ENCODE measurements at regions not wholly inside any gene's neighbourhood (a gene's known extent, or its start where the extent isn't known, plus 50 kb on each side); places are given as distances from the start of the nearest gene placed in this dataset.

GRCh38 chr16:9302072-9302471, 210.6 kb downstream of the HAPSTR1 start:
- no peak for TF ChIP-seq POLR2AphosphoS5 (IDR thresholded peaks at IDR 0.05; ENCODE audit: low read depth, low read length)
- no peak for TF ChIP-seq TAF1 (IDR thresholded peaks at IDR 0.05; ENCODE audit: low read depth, low read length)
- no peak for TF ChIP-seq POU2F2 (IDR thresholded peaks at IDR 0.05; ENCODE audit: low read depth, low read length)
- TF ChIP-seq SPI1 (IDR thresholded peaks at IDR 0.05; ENCODE audit: low read depth, low read length), result no peak
- no peak for TF ChIP-seq PAX5 (IDR thresholded peaks at IDR 0.05; ENCODE audit: insufficient read depth, low read length, severe bottlenecking)
- no peak for TF ChIP-seq POLR2A (IDR thresholded peaks at IDR 0.05; ENCODE audit: low read depth, low read length)
- DNase-seq (ENCODE audit: insufficient read length, low spot score) (no peak), FAIRE-seq (no peak)

- no peak for TF ChIP-seq POLR2A (IDR thresholded peaks at IDR 0.05; ENCODE audit: low read depth, low read length)
- TF ChIP-seq POU2F2 (IDR thresholded peaks at IDR 0.05; ENCODE audit: low read depth, low read length), result no peak
- TF ChIP-seq PAX5 (IDR thresholded peaks at IDR 0.05; ENCODE audit: insufficient read depth, low read length, severe bottlenecking), result no peak
- TF ChIP-seq SPI1 (IDR thresholded peaks at IDR 0.05; ENCODE audit: low read depth, low read length), result no peak
- TF ChIP-seq TAF1 (IDR thresholded peaks at IDR 0.05; ENCODE audit: low read depth, low read length), result no peak
- no peak for TF ChIP-seq POLR2AphosphoS5 (IDR thresholded peaks at IDR 0.05; ENCODE audit: low read depth, low read length)
- DNase-seq (ENCODE audit: insufficient read length, low spot score), result no peak
- FAIRE-seq, result no peak
Measured at GRCh38 chr16:9306753-9307152, 215.3 kb downstream of the HAPSTR1 start.

- TF ChIP-seq POLR2A (IDR thresholded peaks at IDR 0.05; ENCODE audit: low read depth, low read length), result no peak
- TF ChIP-seq POU2F2 (IDR thresholded peaks at IDR 0.05; ENCODE audit: low read depth, low read length), result no peak
- TF ChIP-seq SPI1 (IDR thresholded peaks at IDR 0.05; ENCODE audit: low read depth, low read length), result no peak
- TF ChIP-seq TAF1 (IDR thresholded peaks at IDR 0.05; ENCODE audit: low read depth, low read length), result no peak
- no peak for TF ChIP-seq PAX5 (IDR thresholded peaks at IDR 0.05; ENCODE audit: insufficient read depth, low read length, severe bottlenecking)
- TF ChIP-seq POLR2AphosphoS5 (IDR thresholded peaks at IDR 0.05; ENCODE audit: low read depth, low read length), result no peak
- DNase-seq (ENCODE audit: insufficient read length, low spot score) (no peak), FAIRE-seq (no peak)
Measured at GRCh38 chr16:9307446-9307845, 216.0 kb downstream of the HAPSTR1 start.

- no peak for TF ChIP-seq POU2F2 (IDR thresholded peaks at IDR 0.05; ENCODE audit: low read depth, low read length)
- TF ChIP-seq PAX5 (IDR thresholded peaks at IDR 0.05; ENCODE audit: insufficient read depth, low read length, severe bottlenecking), result no peak
- TF ChIP-seq TAF1 (IDR thresholded peaks at IDR 0.05; ENCODE audit: low read depth, low read length), result no peak
- TF ChIP-seq POLR2A (IDR thresholded peaks at IDR 0.05; ENCODE audit: low read depth, low read length), result no peak
- no peak for TF ChIP-seq POLR2AphosphoS5 (IDR thresholded peaks at IDR 0.05; ENCODE audit: low read depth, low read length)
- no peak for TF ChIP-seq SPI1 (IDR thresholded peaks at IDR 0.05; ENCODE audit: low read depth, low read length)
- FAIRE-seq, result no peak
- DNase-seq (ENCODE audit: insufficient read length, low spot score), result no peak
Measured at GRCh38 chr16:9308356-9308801, 216.9 kb downstream of the HAPSTR1 start.

GRCh38 chr16:9308850-9309249, 217.4 kb downstream of the HAPSTR1 start:
- no peak for FAIRE-seq
- TF ChIP-seq PAX5 (IDR thresholded peaks at IDR 0.05; ENCODE audit: insufficient read depth, low read length, severe bottlenecking), result no peak
- TF ChIP-seq POLR2AphosphoS5 (IDR thresholded peaks at IDR 0.05; ENCODE audit: low read depth, low read length), result no peak
- no peak for TF ChIP-seq TAF1 (IDR thresholded peaks at IDR 0.05; ENCODE audit: low read depth, low read length)
- TF ChIP-seq POLR2A (IDR thresholded peaks at IDR 0.05; ENCODE audit: low read depth, low read length), result no peak
- no peak for TF ChIP-seq POU2F2 (IDR thresholded peaks at IDR 0.05; ENCODE audit: low read depth, low read length)
- TF ChIP-seq SPI1 (IDR thresholded peaks at IDR 0.05; ENCODE audit: low read depth, low read length), result no peak
- no peak for DNase-seq (ENCODE audit: insufficient read length, low spot score)

GRCh38 chr16:9309844-9310243, 218.4 kb downstream of the HAPSTR1 start:
- FAIRE-seq (no peak), DNase-seq (ENCODE audit: insufficient read length, low spot score) (no peak)
- TF ChIP-seq POLR2A (IDR thresholded peaks at IDR 0.05; ENCODE audit: low read depth, low read length), result no peak

- TF ChIP-seq POU2F2 (IDR thresholded peaks at IDR 0.05; ENCODE audit: low read depth, low read length), result no peak
- TF ChIP-seq PAX5 (IDR thresholded peaks at IDR 0.05; ENCODE audit: insufficient read depth, low read length, severe bottlenecking), result no peak
- no peak for TF ChIP-seq TAF1 (IDR thresholded peaks at IDR 0.05; ENCODE audit: low read depth, low read length)
- no peak for TF ChIP-seq POLR2AphosphoS5 (IDR thresholded peaks at IDR 0.05; ENCODE audit: low read depth, low read length)
- no peak for TF ChIP-seq SPI1 (IDR thresholded peaks at IDR 0.05; ENCODE audit: low read depth, low read length)
- no peak for TF ChIP-seq POLR2A (IDR thresholded peaks at IDR 0.05; ENCODE audit: low read depth, low read length)
- FAIRE-seq (no peak), DNase-seq (ENCODE audit: insufficient read length, low spot score) (no peak)
Measured at GRCh38 chr16:9311303-9311954, 220.0 kb downstream of the HAPSTR1 start.

GRCh38 chr16:9316008-9316407, 224.6 kb downstream of the HAPSTR1 start:
- TF ChIP-seq POLR2AphosphoS5 (IDR thresholded peaks at IDR 0.05; ENCODE audit: low read depth, low read length), result no peak
- TF ChIP-seq POLR2A (IDR thresholded peaks at IDR 0.05; ENCODE audit: low read depth, low read length), result no peak
- TF ChIP-seq PAX5 (IDR thresholded peaks at IDR 0.05; ENCODE audit: insufficient read depth, low read length, severe bottlenecking), result no peak
- TF ChIP-seq POU2F2 (IDR thresholded peaks at IDR 0.05; ENCODE audit: low read depth, low read length), result no peak
- FAIRE-seq, result no peak
- no peak for DNase-seq (ENCODE audit: insufficient read length, low spot score)

GRCh38 chr16:9316615-9317014, 225.2 kb downstream of the HAPSTR1 start:
- FAIRE-seq (no peak), DNase-seq (ENCODE audit: insufficient read length, low spot score) (no peak)
- TF ChIP-seq SPI1 (IDR thresholded peaks at IDR 0.05; ENCODE audit: low read depth, low read length) (no peak), POLR2A (IDR thresholded peaks at IDR 0.05; ENCODE audit: low read depth, low read length) (no peak), PAX5 (IDR thresholded peaks at IDR 0.05; ENCODE audit: insufficient read depth, low read length, severe bottlenecking) (no peak), TAF1 (IDR thresholded peaks at IDR 0.05; ENCODE audit: low read depth, low read length) (no peak), POU2F2 (IDR thresholded peaks at IDR 0.05; ENCODE audit: low read depth, low read length) (no peak), POLR2AphosphoS5 (IDR thresholded peaks at IDR 0.05; ENCODE audit: low read depth, low read length) (no peak)

- TF ChIP-seq POLR2A (IDR thresholded peaks at IDR 0.05; ENCODE audit: low read depth, low read length) (no peak), POU2F2 (IDR thresholded peaks at IDR 0.05; ENCODE audit: low read depth, low read length) (no peak), SPI1 (IDR thresholded peaks at IDR 0.05; ENCODE audit: low read depth, low read length) (no peak), PAX5 (IDR thresholded peaks at IDR 0.05; ENCODE audit: insufficient read depth, low read length, severe bottlenecking) (no peak), TAF1 (IDR thresholded peaks at IDR 0.05; ENCODE audit: low read depth, low read length) (no peak), POLR2AphosphoS5 (IDR thresholded peaks at IDR 0.05; ENCODE audit: low read depth, low read length) (no peak)
- FAIRE-seq, result no peak
- DNase-seq (ENCODE audit: insufficient read length, low spot score), result no peak
Measured at GRCh38 chr16:9318764-9319163, 227.3 kb downstream of the HAPSTR1 start.

Data from GM12891 (cell line).